Prostate gland (tissue), 2 donors: ENCODE measurements at regions not wholly inside any gene's neighbourhood (a gene's known extent, or its start where the extent isn't known, plus 50 kb on each side); places are given as distances from the start of the nearest gene placed in this dataset.

Experiments used
- DNase-seq: peaks from one replicate; pipeline ENCODE4 v3.0.0-alpha.2; 2019; ENCODE audit warnings: low spot score
- H3K27ac ChIP-seq, 2 donors: fragments of 200-600 bp; sonication (generic); 2 replicates each; pipeline ENCODE4 v1.5.1; 2017 to 2019
- H3K27me3 ChIP-seq: fragments of 200-600 bp; sonication (generic); replicated peaks from 2 replicates; pipeline ENCODE4 v1.5.1; 2019; ENCODE audit not compliant: insufficient read depth
- H3K36me3 ChIP-seq, 2 donors: fragments of 200-600 bp; sonication (generic); 1 replicate in 1 of 2; 2 replicates in 1 of 2; pipeline versions ENCODE4 v1.5.1 to v1.8.1; 2017 to 2019
- H3K4me1 ChIP-seq: fragments of 200-600 bp; sonication (generic); replicated peaks from 2 replicates; pipeline ENCODE4 v1.5.1; 2019
- H3K4me3 ChIP-seq, 2 donors: fragments of 200-600 bp; sonication (generic); 2 replicates each; pipeline ENCODE4 v1.5.1; 2017 to 2019
- H3K9me3 ChIP-seq: fragments of 200-600 bp; sonication (generic); 2 replicates; pipeline ENCODE4 v1.5.1; 2017
- CTCF ChIP-seq, 4 experiments: fragments of 200-600 bp in 2 of 4; fragments of 450-650 bp in 2 of 4; sonication (generic) in 2 of 4; IDR thresholded peaks; 1 replicate in 3 of 4; 2 replicates in 1 of 4; pipeline ENCODE4 v1.5.1; 2016 to 2019; ENCODE audit warnings: antibody characterized with exemption in 4 of 4, mild to moderate bottlenecking in 2 of 4, moderate library complexity in 2 of 4
- POLR2A ChIP-seq: fragments of 450-650 bp; IDR thresholded peaks from one replicate; pipeline ENCODE4 v1.6.1; 2016; ENCODE audit warnings: antibody characterized with exemption, mild to moderate bottlenecking
- POLR2AphosphoS5 ChIP-seq: sonication (generic); formaldehyde crosslinking; IDR thresholded peaks from one replicate; pipeline ENCODE4 v1.6.1; 2017; ENCODE audit warnings: antibody characterized with exemption
- WGBS: methylation state at CpG from one replicate; pipeline ENCODE4 v1.1.5; 2018; 5-methylcytosine and 5-hydroxymethylcytosine counted together
- intact Hi-C: fragments of 100-400 bp; cut with DNase I; formaldehyde crosslinking; loops from one replicate; pipeline ENCODE4 v1.14.2; 2022

GRCh38 chr3:3578718-3579117 is 220.5 kb upstream of the LRRN1 start:
- H3K9me3 ChIP-seq = no peaks in the 10 kb centered on the region
- no peaks in the 10 kb centered on the region for H3K36me3 ChIP-seq
- H3K4me3 ChIP-seq = no peak overlapping the region
- no peaks in the 10 kb centered on the region for H3K27me3 ChIP-seq
- H3K27ac ChIP-seq = no peak overlapping the region
- intact Hi-C loops = no loop called here
- 83% methylated on average over 4 of the region's 4 CpGs for WGBS
- no peak for DNase-seq
- no peaks in the 10 kb centered on the region for H3K4me1 ChIP-seq
- TF ChIP-seq POLR2A (no peak), CTCF (IDR thresholded peaks at IDR 0.05) (no peak), POLR2AphosphoS5 (no peak)

GRCh38 chr3:3577823-3578222 is 221.4 kb upstream of the LRRN1 start:
- H3K9me3 ChIP-seq = no peaks in the 10 kb centered on the region
- H3K27ac ChIP-seq = no peak overlapping the region
- 90% methylated on average over 13 of the region's 13 CpGs for WGBS
- H3K4me1 ChIP-seq = no peaks in the 10 kb centered on the region
- no peak overlapping the region for H3K4me3 ChIP-seq
- no peak for DNase-seq
- no peaks in the 10 kb centered on the region for H3K27me3 ChIP-seq
- no peaks in the 10 kb centered on the region for H3K36me3 ChIP-seq
- TF ChIP-seq POLR2A (no peak), POLR2AphosphoS5 (no peak), CTCF (IDR thresholded peaks at IDR 0.05) (no peak)
- intact Hi-C loops = no loop called here

GRCh38 chr3:3573341-3573740 is 225.9 kb upstream of the LRRN1 start:
- Histone ChIP-seq H3K4me1 (no peaks in the 10 kb centered on the region), H3K36me3 (no peaks in the 10 kb centered on the region), H3K27me3 (no peaks in the 10 kb centered on the region), H3K9me3 (no peaks in the 10 kb centered on the region), H3K27ac (no peak overlapping the region), H3K4me3 (no peak overlapping the region)
- TF ChIP-seq POLR2AphosphoS5 (no peak), POLR2A (no peak), CTCF (IDR thresholded peaks at IDR 0.05) (no peak)
- DNase-seq = no peak
- intact Hi-C loops = no loop called here
- WGBS = 84% methylated on average over 1 of the region's 1 CpG

- intact Hi-C loops = no loop called here
- no peaks in the 10 kb centered on the region for H3K36me3 ChIP-seq
- H3K4me1 ChIP-seq = no peaks in the 10 kb centered on the region
- TF ChIP-seq POLR2A (no peak), CTCF (IDR thresholded peaks at IDR 0.05) (no peak), POLR2AphosphoS5 (no peak)
- 51% methylated on average over 4 of the region's 4 CpGs for WGBS
- DNase-seq = no peak
- H3K27me3 ChIP-seq = no peaks in the 10 kb centered on the region
- H3K27ac ChIP-seq = no peak overlapping the region
- H3K9me3 ChIP-seq = no peaks in the 10 kb centered on the region
- no peak overlapping the region for H3K4me3 ChIP-seq
Measured at GRCh38 chr3:3560591-3561311, 238.5 kb upstream of the LRRN1 start.

- DNase-seq = no peak
- intact Hi-C loops = no loop called here
- no peak overlapping the region for H3K4me3 ChIP-seq
- WGBS = 81% methylated on average over 2 of the region's 2 CpGs
- H3K36me3 ChIP-seq = no peaks in the 10 kb centered on the region
- H3K9me3 ChIP-seq = no peaks in the 10 kb centered on the region
- H3K27ac ChIP-seq = no peak overlapping the region
- H3K27me3 ChIP-seq = no peaks in the 10 kb centered on the region
- TF ChIP-seq CTCF (IDR thresholded peaks at IDR 0.05) (no peak), POLR2AphosphoS5 (no peak), POLR2A (no peak)
- no peaks in the 10 kb centered on the region for H3K4me1 ChIP-seq
Measured at GRCh38 chr3:3559786-3560185, 239.4 kb upstream of the LRRN1 start.
